ENCODE measurements at regions not wholly inside any gene's neighbourhood (a gene's known extent, or its start where the extent isn't known, plus 50 kb on each side); places are given as distances from the start of the nearest gene placed in this dataset.

- DNase-seq = no peak
- Mint-ChIP-seq H3K27ac (no peak overlapping the region), H3K4me1 (peaks cover 0 to 3% of the 10 kb centered on the region in 2 experiments; a peak in 2 of 4 replicates), H3K36me3 (ENCODE audit: insufficient read depth in 1 of 3, low read depth in 3 of 3) (no peaks in the 10 kb centered on the region), H3K4me3 (no peak overlapping the region), H3K27me3 (ENCODE audit: low read depth) (peaks cover 1% of the 10 kb centered on the region; the same call in 1 of the 2 replicates), H3K9me3 (no peaks in the 10 kb centered on the region; a peak in 1 of 5 replicates)
- Histone ChIP-seq H3K79me1 (ENCODE audit: insufficient read depth, low read depth, low read length, poor library complexity, severe bottlenecking) (no peaks in the 10 kb centered on the region), H3K23ac (ENCODE audit: insufficient read length, low read depth, low read length) (no peak overlapping the region), H2AFZ (ENCODE audit: low read length) (no peak overlapping the region), H3T11ph (ENCODE audit: low read length) (no peak overlapping the region), H2BK12ac (ENCODE audit: insufficient read length, low read depth, low read length) (no peak overlapping the region), H2AK5ac (ENCODE audit: insufficient read length, low read length) (no peak overlapping the region), H3K14ac (ENCODE audit: insufficient read depth, low read length) (no peak overlapping the region), H2BK5ac (ENCODE audit: insufficient read length, low read length) (no peak overlapping the region), H3K4me2 (ENCODE audit: insufficient read depth, insufficient read length, low read length) (no peak overlapping the region), H3K4ac (ENCODE audit: low read depth, low read length) (no peak overlapping the region), H4K5ac (ENCODE audit: insufficient read length, low read depth, low read length) (no peak overlapping the region), H4K91ac (ENCODE audit: insufficient read length, low read depth, low read length) (no peak overlapping the region), H3K27me3 (ENCODE audit: insufficient read depth, low read length) (no peaks in the 10 kb centered on the region), H3K9ac (ENCODE audit: extremely low read depth, insufficient read length, low read length) (no peak overlapping the region), H2BK120ac (ENCODE audit: low read depth, low read length, poor library complexity, severe bottlenecking) (no peak overlapping the region), H2BK20ac (ENCODE audit: low read depth, low read length, poor library complexity, severe bottlenecking) (no peak overlapping the region), H3K9me3 (ENCODE audit: control insufficient read depth, low read depth, low read length) (no peaks in the 10 kb centered on the region), H3K79me2 (ENCODE audit: insufficient read depth, low read length) (no peaks in the 10 kb centered on the region), H3K56ac (ENCODE audit: insufficient read length, low read depth, low read length) (no peak overlapping the region), H2BK15ac (ENCODE audit: low read depth, low read length) (no peak overlapping the region), H3K27ac (ENCODE audit: insufficient read length, low read depth, low read length) (no peak overlapping the region), H3K23me2 (ENCODE audit: insufficient read length, low read depth, low read length, poor library complexity, severe bottlenecking) (no peaks in the 10 kb centered on the region), H4K8ac (replicated peaks; ENCODE audit: insufficient read length, low read depth, low read length) (no peak overlapping the region), H4K20me1 (ENCODE audit: control insufficient read depth, insufficient read depth, insufficient read length) (no peaks in the 10 kb centered on the region), H3K4me1 (ENCODE audit: insufficient read depth, low read length) (no peaks in the 10 kb centered on the region), H3K18ac (ENCODE audit: insufficient read length, low read depth, low read length) (no peak overlapping the region)
- no peak for TF ChIP-seq CTCF (conservative IDR thresholded peaks at IDR 0.05)
- WGBS (ENCODE audit: extremely low coverage, insufficient read length, low lambda C conversion rate) = no CpG with 5 or more reads among the region's 1 CpG
These were observed 657.9 kb downstream of the EPM2A start for GRCh38 chr6:145077382-145077781.

Data from H9 (cell line).